Osteoblast (primary cell): ENCODE measurements at regions not wholly inside any gene's neighbourhood (a gene's known extent, or its start where the extent isn't known, plus 50 kb on each side); places are given as distances from the start of the nearest gene placed in this dataset.
A peak's percentile ranks its signal among the peaks of the same experiment; 100 is the strongest.

Source experiments
- DNase-seq: peaks from one replicate; pipeline ENCODE4 v3.0.0; 2011; ENCODE audit warnings: low spot score, mixed read lengths; ENCODE audit not compliant: insufficient read length; ENCODE audit errors: missing footprints
- H2AFZ ChIP-seq: 2 replicates; pipeline ENCODE4 v1.6.0; 2011; ENCODE audit warnings: mild to moderate bottlenecking, low read length
- H3K27ac ChIP-seq: 2 replicates; pipeline ENCODE4 v1.5.1; 2011; ENCODE audit warnings: mild to moderate bottlenecking, low read depth, low read length, moderate library complexity
- H3K27me3 ChIP-seq: 2 replicates; pipeline ENCODE4 v1.6.0; 2012; ENCODE audit warnings: mild to moderate bottlenecking, control low read depth, inconsistent platforms, low read length, moderate library complexity; ENCODE audit not compliant: insufficient read depth
- H3K36me3 ChIP-seq: 2 replicates; pipeline ENCODE4 v1.5.1; 2011; ENCODE audit warnings: mild to moderate bottlenecking, low read length, control low read depth, moderate library complexity; ENCODE audit not compliant: insufficient read depth
- H3K4me1 ChIP-seq: 2 replicates; pipeline ENCODE4 v1.5.1; 2011; ENCODE audit warnings: mild to moderate bottlenecking, low read length, control low read depth, moderate library complexity; ENCODE audit not compliant: insufficient read depth
- H3K4me2 ChIP-seq: 2 replicates; pipeline ENCODE4 v1.6.0; 2011; ENCODE audit warnings: mild to moderate bottlenecking, low read length; ENCODE audit not compliant: insufficient read depth
- H3K4me3 ChIP-seq: fragments of 200-600 bp; sonication (generic); 3 replicates; pipeline ENCODE4 v1.5.1; 2012; ENCODE audit warnings: mild to moderate bottlenecking, low read length, inconsistent platforms; ENCODE audit not compliant: insufficient read depth
- H3K79me2 ChIP-seq: 2 replicates; pipeline ENCODE4 v1.6.0; 2012; ENCODE audit warnings: mild to moderate bottlenecking, low read length, control low read depth, inconsistent platforms; ENCODE audit not compliant: insufficient read depth
- H3K9me3 ChIP-seq: 2 replicates; pipeline ENCODE4 v1.5.1; 2011; ENCODE audit warnings: low read depth, low read length, control low read depth
- H4K20me1 ChIP-seq: 2 replicates; pipeline ENCODE4 v1.6.0; 2012; ENCODE audit warnings: mild to moderate bottlenecking, low read length, control low read depth; ENCODE audit not compliant: insufficient read depth
- CTCF ChIP-seq: IDR thresholded peaks from 2 replicates; pipeline ENCODE4 v1.5.1; 2011; ENCODE audit warnings: mild to moderate bottlenecking, low read depth, low read length, moderate library complexity; ENCODE audit errors: extremely low read depth

DNA sequence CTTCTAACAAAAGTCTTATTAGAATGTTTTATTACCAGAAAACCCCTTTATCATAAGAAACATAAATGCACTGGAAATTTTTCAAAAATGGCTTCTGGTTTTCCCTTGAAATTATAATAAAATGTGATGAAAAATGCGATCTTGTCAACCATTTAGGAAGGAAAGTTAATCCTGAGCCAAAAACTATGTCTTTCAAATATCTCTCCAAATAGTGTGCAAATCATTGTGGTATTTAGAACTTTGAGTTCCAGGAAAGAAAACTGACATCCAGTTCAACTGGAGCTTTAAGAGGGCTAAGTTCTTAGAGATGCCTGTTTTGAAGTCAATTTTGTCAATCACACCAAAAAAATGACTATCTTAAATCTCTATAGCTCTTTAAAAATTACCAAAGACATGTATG lies 425.4 kb downstream of the DNAH5 start:
- H3K27me3 ChIP-seq, result no peaks in the 10 kb centered on the region
- no peaks in the 10 kb centered on the region for H3K4me1 ChIP-seq
- no peaks in the 10 kb centered on the region for H3K36me3 ChIP-seq
- no peak overlapping the region for H3K27ac ChIP-seq
- no peak for DNase-seq
- no peak for TF ChIP-seq CTCF
- H3K4me3 ChIP-seq, result no peak overlapping the region
- H4K20me1 ChIP-seq, result no peaks in the 10 kb centered on the region
- H3K4me2 ChIP-seq, result no peak overlapping the region
- H2AFZ ChIP-seq, result no peak overlapping the region
- no peaks in the 10 kb centered on the region for H3K79me2 ChIP-seq
- no peaks in the 10 kb centered on the region for H3K9me3 ChIP-seq

DNA sequence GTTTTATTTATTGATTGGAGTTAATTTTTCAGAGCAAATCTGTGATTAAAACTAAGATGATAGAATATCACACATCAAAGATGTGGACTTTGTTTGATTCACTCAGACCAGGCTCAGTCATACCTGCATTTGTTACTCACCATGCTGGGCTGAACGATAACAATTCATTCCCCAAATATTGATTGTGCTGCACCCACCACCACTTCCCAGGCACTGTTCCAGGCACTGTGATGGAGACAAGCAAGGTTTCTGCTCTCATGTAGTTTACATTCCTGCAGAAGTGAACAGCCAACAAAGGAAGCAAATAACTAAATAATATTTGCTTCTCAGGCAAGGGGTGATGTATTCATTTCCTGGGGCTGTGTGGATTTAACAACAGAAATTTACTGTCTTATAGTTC lies 428.3 kb downstream of the DNAH5 start:
- TF ChIP-seq CTCF, result no peak
- Histone ChIP-seq H3K27me3 (no peaks in the 10 kb centered on the region), H3K36me3 (no peaks in the 10 kb centered on the region), H3K79me2 (no peaks in the 10 kb centered on the region), H4K20me1 (no peaks in the 10 kb centered on the region), H3K4me2 (no peak overlapping the region), H3K27ac (no peak overlapping the region), H3K9me3 (no peaks in the 10 kb centered on the region), H3K4me3 (no peak overlapping the region), H3K4me1 (no peaks in the 10 kb centered on the region), H2AFZ (no peak overlapping the region)
- DNase-seq, result no peak

GRCh38 chr5:13511442-13511841 lies 433.0 kb downstream of the DNAH5 start:
- no peaks in the 10 kb centered on the region for H3K4me1 ChIP-seq
- no peak overlapping the region for H2AFZ ChIP-seq

DNA sequence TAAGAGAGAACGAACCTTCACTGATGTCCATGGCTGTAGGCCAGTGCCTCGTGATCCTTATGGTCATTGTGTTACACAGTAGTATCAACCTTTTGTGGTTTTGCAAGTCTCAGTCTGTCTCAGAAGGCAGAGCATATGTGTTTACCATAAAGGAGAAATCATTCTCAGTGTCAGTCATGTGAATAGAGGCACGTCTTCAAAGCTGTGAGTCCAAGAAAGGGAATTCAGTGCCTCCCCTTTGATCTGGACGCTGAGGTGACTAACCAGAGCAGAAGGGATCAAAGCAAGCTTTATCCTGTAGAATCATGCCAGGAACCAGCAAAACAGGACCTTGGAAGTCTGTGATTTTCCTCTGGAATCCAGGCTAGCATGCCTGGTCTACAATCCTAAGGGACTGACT lies 433.9 kb downstream of the DNAH5 start:
- Histone ChIP-seq H4K20me1 (no peaks in the 10 kb centered on the region), H3K4me2 (no peak overlapping the region)

More at GRCh38 chr5:13511442-13511841, 433.0 kb downstream of the DNAH5 start:
- Histone ChIP-seq H3K36me3 (no peaks in the 10 kb centered on the region), H3K27me3 (no peaks in the 10 kb centered on the region), H3K79me2 (no peaks in the 10 kb centered on the region), H3K4me2 (no peak overlapping the region), H3K9me3 (peaks cover 4% of the 10 kb centered on the region), H3K27ac (no peak overlapping the region), H3K4me3 (no peak overlapping the region), H4K20me1 (no peaks in the 10 kb centered on the region)
- no peak for TF ChIP-seq CTCF
- peak; percentile 8 for DNase-seq

More for the DNA sequence above, 433.9 kb downstream of the DNAH5 start:
- Histone ChIP-seq H3K4me3 (no peak overlapping the region), H2AFZ (no peak overlapping the region), H3K79me2 (no peaks in the 10 kb centered on the region), H3K9me3 (peaks cover 4% of the 10 kb centered on the region), H3K4me1 (no peaks in the 10 kb centered on the region), H3K27me3 (no peaks in the 10 kb centered on the region), H3K27ac (no peak overlapping the region), H3K36me3 (no peaks in the 10 kb centered on the region)
- no peak for TF ChIP-seq CTCF
- no peak for DNase-seq
